ENCODE measurements at regions not wholly inside any gene's neighbourhood (a gene's known extent, or its start where the extent isn't known, plus 50 kb on each side); places are given as distances from the start of the nearest gene placed in this dataset.

- Histone ChIP-seq H3K36me3 (no peaks in the 10 kb centered on the region), H3K27ac (no peak overlapping the region), H3K4me3 (no peak overlapping the region), H3K4me1 (no peaks in the 10 kb centered on the region), H3K9me3 (no peaks in the 10 kb centered on the region), H3K27me3 (no peaks in the 10 kb centered on the region)
- TF ChIP-seq CTCF (IDR thresholded peaks at IDR 0.05) = no peak
- TF ChIP-seq POLR2A (IDR thresholded peaks at IDR 0.05) = no peak
- TF ChIP-seq POLR2AphosphoS5 (IDR thresholded peaks at IDR 0.05) = no peak
- no peak for DNase-seq (ENCODE audit: low spot score in 2 of 2)
- intact Hi-C loops (cut with DNase I; ENCODE audit: low total_unique reads) = no loop called here
These were observed 110.7 kb upstream of the GZMB start for GRCh38 chr14:24744641-24745040.

GRCh38 chr14:24741871-24742270 is 107.9 kb upstream of the GZMB start:
- Histone ChIP-seq H3K4me1 (no peaks in the 10 kb centered on the region), H3K27me3 (no peaks in the 10 kb centered on the region), H3K36me3 (no peaks in the 10 kb centered on the region), H3K4me3 (no peak overlapping the region), H3K9me3 (no peaks in the 10 kb centered on the region), H3K27ac (no peak overlapping the region)
- DNase-seq (ENCODE audit: low spot score in 2 of 2) = no peak
- intact Hi-C loops (cut with DNase I; ENCODE audit: low total_unique reads) = no loop called here
- TF ChIP-seq CTCF (IDR thresholded peaks at IDR 0.05) = no peak
- no peak for TF ChIP-seq POLR2A (IDR thresholded peaks at IDR 0.05)
- TF ChIP-seq POLR2AphosphoS5 (IDR thresholded peaks at IDR 0.05) = no peak

- no peak for DNase-seq (ENCODE audit: low spot score in 2 of 2)
- Histone ChIP-seq H3K27me3 (no peaks in the 10 kb centered on the region), H3K36me3 (no peaks in the 10 kb centered on the region), H3K9me3 (no peaks in the 10 kb centered on the region), H3K4me3 (no peak overlapping the region), H3K27ac (no peak overlapping the region), H3K4me1 (no peaks in the 10 kb centered on the region)
- TF ChIP-seq CTCF (IDR thresholded peaks at IDR 0.05) (no peak), POLR2A (IDR thresholded peaks at IDR 0.05) (no peak), POLR2AphosphoS5 (IDR thresholded peaks at IDR 0.05) (no peak)
- intact Hi-C loops (cut with DNase I; ENCODE audit: low total_unique reads) = no loop called here
These were observed 102.1 kb upstream of the GZMB start for GRCh38 chr14:24735984-24736630.

- intact Hi-C loops (cut with DNase I; ENCODE audit: low total_unique reads) = no loop called here
- no peaks in the 10 kb centered on the region for H3K27me3 ChIP-seq
- no peak for DNase-seq (ENCODE audit: low spot score in 2 of 2)
- H3K27ac ChIP-seq = no peak overlapping the region
- H3K36me3 ChIP-seq = no peaks in the 10 kb centered on the region
- TF ChIP-seq POLR2AphosphoS5 (IDR thresholded peaks at IDR 0.05) = no peak
- no peak for TF ChIP-seq POLR2A (IDR thresholded peaks at IDR 0.05)
- TF ChIP-seq CTCF (IDR thresholded peaks at IDR 0.05) = peak; percentile 51 to 66 (median 51)
- no peak overlapping the region for H3K4me3 ChIP-seq
- H3K4me1 ChIP-seq = no peaks in the 10 kb centered on the region
- H3K9me3 ChIP-seq = no peaks in the 10 kb centered on the region
These were observed 101.0 kb upstream of the GZMB start for GRCh38 chr14:24734917-24735500.

- intact Hi-C loops (cut with DNase I; ENCODE audit: low total_unique reads) = no loop called here
These were observed 92.5 kb upstream of the GZMB start for GRCh38 chr14:24726480-24726879.

More at GRCh38 chr14:24726480-24726879, 92.5 kb upstream of the GZMB start:
- DNase-seq (ENCODE audit: low spot score in 2 of 2) = no peak
- Histone ChIP-seq H3K27ac (no peak overlapping the region), H3K27me3 (no peaks in the 10 kb centered on the region), H3K36me3 (no peaks in the 10 kb centered on the region), H3K9me3 (peaks cover 0 to 9% of the 10 kb centered on the region in 2 donors), H3K4me3 (no peak overlapping the region), H3K4me1 (no peaks in the 10 kb centered on the region)
- TF ChIP-seq POLR2A (IDR thresholded peaks at IDR 0.05) = no peak
- TF ChIP-seq POLR2AphosphoS5 (IDR thresholded peaks at IDR 0.05) = no peak
- no peak for TF ChIP-seq CTCF (IDR thresholded peaks at IDR 0.05)
